ENCODE measurements at regions not wholly inside any gene's neighbourhood (a gene's known extent, or its start where the extent isn't known, plus 50 kb on each side); places are given as distances from the start of the nearest gene placed in this dataset.

- Histone ChIP-seq H3K36me3 (ENCODE audit: control insufficient read depth in 2 of 2, insufficient read depth in 2 of 2, low read length in 2 of 2) (no peaks in the 10 kb centered on the region), H3K9ac (ENCODE audit: low read length in 2 of 2) (no peak overlapping the region), H3K9me3 (ENCODE audit: control insufficient read depth in 2 of 2, low read length in 2 of 2) (no peaks in the 10 kb centered on the region), H3K27ac (ENCODE audit: low read length) (no peak overlapping the region), H3K4me1 (ENCODE audit: control insufficient read depth, insufficient read depth, low read length) (no peaks in the 10 kb centered on the region), H3K27me3 (ENCODE audit: control insufficient read depth in 1 of 2, insufficient read depth in 2 of 2, low read length in 2 of 2) (no peaks in the 10 kb centered on the region), H3K4me3 (ENCODE audit: low read length in 2 of 2) (peak overlapping the region in 1 of 2 donors; percentile 32)
Measured at GRCh38 chrY:20990869-20991548, 235.1 kb downstream of the RPS4Y2 start.

DNA sequence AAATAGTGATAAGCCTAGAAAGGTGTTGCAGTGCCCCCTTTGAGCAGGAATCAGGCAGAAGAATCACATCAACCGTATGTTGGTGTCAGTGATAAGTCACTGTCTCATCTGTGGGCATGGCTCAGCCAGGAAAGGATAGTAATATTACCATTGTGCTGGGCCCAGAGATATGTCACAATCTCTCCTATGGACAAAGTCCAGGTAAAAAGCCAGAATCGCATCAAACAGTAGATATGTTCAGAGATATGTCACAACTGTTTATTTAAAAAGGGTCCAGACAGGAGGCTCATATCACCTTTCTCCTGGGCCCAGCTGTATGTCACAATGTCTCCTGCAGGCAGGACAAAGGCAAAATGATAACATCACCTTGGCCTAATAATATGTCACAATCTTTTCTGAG, 241.4 kb downstream of the RPS4Y2 start:
- Histone ChIP-seq H3K36me3 (ENCODE audit: control insufficient read depth in 2 of 2, insufficient read depth in 2 of 2, low read length in 2 of 2) (no peaks in the 10 kb centered on the region), H3K4me3 (ENCODE audit: low read length in 2 of 2) (no peak overlapping the region), H3K4me1 (ENCODE audit: control insufficient read depth, insufficient read depth, low read length) (no peaks in the 10 kb centered on the region), H3K9me3 (ENCODE audit: control insufficient read depth in 2 of 2, low read length in 2 of 2) (no peaks in the 10 kb centered on the region), H3K27ac (ENCODE audit: low read length) (no peak overlapping the region), H3K27me3 (ENCODE audit: control insufficient read depth in 1 of 2, insufficient read depth in 2 of 2, low read length in 2 of 2) (no peaks in the 10 kb centered on the region), H3K9ac (ENCODE audit: low read length in 2 of 2) (no peak overlapping the region)

DNA sequence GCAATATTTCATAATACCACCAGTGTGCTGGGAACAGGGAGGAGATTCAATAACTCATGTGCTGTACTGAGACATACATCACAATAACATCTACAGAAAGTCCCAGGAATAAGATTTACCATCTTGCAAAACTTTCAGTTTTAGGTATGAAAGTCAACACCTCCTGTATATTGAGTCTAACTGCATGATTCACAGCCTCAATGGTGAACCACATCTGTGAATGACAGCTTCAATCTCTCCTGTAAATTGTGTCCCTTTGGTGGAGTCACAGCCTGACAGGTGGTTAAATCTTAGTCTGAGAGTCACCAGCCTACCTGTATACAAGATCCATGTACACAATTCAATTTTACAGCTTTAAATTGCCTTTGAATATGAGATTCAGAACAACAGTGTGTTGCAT, 242.1 kb downstream of the RPS4Y2 start:
- Histone ChIP-seq H3K27me3 (ENCODE audit: control insufficient read depth in 1 of 2, insufficient read depth in 2 of 2, low read length in 2 of 2) (no peaks in the 10 kb centered on the region), H3K27ac (ENCODE audit: low read length) (no peak overlapping the region), H3K9me3 (ENCODE audit: control insufficient read depth in 2 of 2, low read length in 2 of 2) (no peaks in the 10 kb centered on the region), H3K4me1 (ENCODE audit: control insufficient read depth, insufficient read depth, low read length) (no peaks in the 10 kb centered on the region), H3K9ac (ENCODE audit: low read length in 2 of 2) (no peak overlapping the region), H3K36me3 (ENCODE audit: control insufficient read depth in 2 of 2, insufficient read depth in 2 of 2, low read length in 2 of 2) (no peaks in the 10 kb centered on the region), H3K4me3 (ENCODE audit: low read length in 2 of 2) (no peak overlapping the region)

DNA sequence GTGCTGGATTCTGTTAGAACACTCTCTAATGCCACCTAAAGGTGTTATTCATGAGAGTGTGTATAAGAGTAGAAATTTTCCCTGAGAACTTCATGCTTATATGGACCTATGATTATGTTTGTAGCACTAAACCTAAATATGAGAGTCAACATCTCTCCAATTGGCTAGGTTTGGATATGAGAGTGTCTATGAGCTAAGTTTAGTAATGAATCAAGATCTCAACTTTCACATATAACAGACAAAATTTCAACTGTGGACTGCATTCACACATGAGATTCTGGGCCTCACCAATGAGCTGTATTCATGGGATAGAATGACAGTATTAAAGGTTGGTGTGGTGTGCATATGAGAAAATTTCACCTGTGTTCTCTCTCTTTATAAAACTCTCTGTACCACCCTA, 242.6 kb downstream of the RPS4Y2 start:
- no peak overlapping the region for H3K9ac ChIP-seq (ENCODE audit: low read length in 2 of 2)
- no peaks in the 10 kb centered on the region for H3K36me3 ChIP-seq (ENCODE audit: control insufficient read depth in 2 of 2, insufficient read depth in 2 of 2, low read length in 2 of 2)
- no peak overlapping the region for H3K27ac ChIP-seq (ENCODE audit: low read length)
- H3K27me3 ChIP-seq (ENCODE audit: control insufficient read depth in 1 of 2, insufficient read depth in 2 of 2, low read length in 2 of 2), result no peaks in the 10 kb centered on the region
- no peaks in the 10 kb centered on the region for H3K4me1 ChIP-seq (ENCODE audit: control insufficient read depth, insufficient read depth, low read length)
- no peak overlapping the region for H3K4me3 ChIP-seq (ENCODE audit: low read length in 2 of 2)
- H3K9me3 ChIP-seq (ENCODE audit: control insufficient read depth in 2 of 2, low read length in 2 of 2), result no peaks in the 10 kb centered on the region

DNA sequence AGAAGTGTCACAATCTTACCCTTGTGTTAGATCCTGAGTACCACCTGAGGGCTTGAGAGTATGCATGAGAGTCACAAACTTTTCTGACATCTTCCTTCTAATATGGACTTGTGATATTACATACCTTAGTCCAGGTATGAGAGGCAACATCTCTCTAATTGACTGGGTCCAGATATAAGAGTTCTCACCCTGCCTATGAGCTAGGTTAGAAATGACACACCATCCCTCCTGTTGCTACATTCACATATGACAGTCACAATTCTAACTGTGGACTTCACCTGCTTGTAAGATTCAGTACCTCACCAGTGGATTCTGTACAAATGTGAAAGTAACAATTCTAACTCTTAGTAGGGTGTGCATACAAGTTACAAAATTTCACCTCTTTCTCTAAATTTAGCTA, 245.2 kb downstream of the RPS4Y2 start:
- H3K27ac ChIP-seq (ENCODE audit: low read length), result no peak overlapping the region
- no peaks in the 10 kb centered on the region for H3K27me3 ChIP-seq (ENCODE audit: control insufficient read depth in 1 of 2, insufficient read depth in 2 of 2, low read length in 2 of 2)
- H3K36me3 ChIP-seq (ENCODE audit: control insufficient read depth in 2 of 2, insufficient read depth in 2 of 2, low read length in 2 of 2), result no peaks in the 10 kb centered on the region
- H3K4me3 ChIP-seq (ENCODE audit: low read length in 2 of 2), result no peak overlapping the region
- H3K9me3 ChIP-seq (ENCODE audit: control insufficient read depth in 2 of 2, low read length in 2 of 2), result no peaks in the 10 kb centered on the region
- H3K9ac ChIP-seq (ENCODE audit: low read length in 2 of 2), result no peak overlapping the region
- no peaks in the 10 kb centered on the region for H3K4me1 ChIP-seq (ENCODE audit: control insufficient read depth, insufficient read depth, low read length)

DNA sequence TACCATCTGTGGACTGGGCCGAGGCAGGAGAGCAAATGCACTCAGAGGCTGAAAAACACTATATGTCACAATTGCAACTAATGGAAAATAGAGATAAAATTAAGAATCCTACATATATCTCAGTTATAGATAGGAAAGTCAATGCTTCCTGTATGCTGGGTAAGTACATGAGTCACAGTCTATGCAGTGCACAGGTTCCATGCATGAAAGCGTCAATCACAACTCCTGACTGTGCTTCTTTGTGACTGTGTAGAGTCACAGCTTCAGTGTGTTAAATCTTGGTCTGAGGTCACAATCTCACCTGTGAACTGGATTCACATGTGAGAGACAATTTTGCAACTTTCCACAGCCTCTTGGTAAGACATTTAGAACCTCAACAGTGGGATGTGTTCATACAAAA, 247.2 kb downstream of the RPS4Y2 start:
- Histone ChIP-seq H3K4me3 (ENCODE audit: low read length in 2 of 2) (no peak overlapping the region), H3K27me3 (ENCODE audit: control insufficient read depth in 1 of 2, insufficient read depth in 2 of 2, low read length in 2 of 2) (no peaks in the 10 kb centered on the region), H3K27ac (ENCODE audit: low read length) (no peak overlapping the region), H3K36me3 (ENCODE audit: control insufficient read depth in 2 of 2, insufficient read depth in 2 of 2, low read length in 2 of 2) (no peaks in the 10 kb centered on the region), H3K9ac (ENCODE audit: low read length in 2 of 2) (no peak overlapping the region), H3K4me1 (ENCODE audit: control insufficient read depth, insufficient read depth, low read length) (no peaks in the 10 kb centered on the region), H3K9me3 (ENCODE audit: control insufficient read depth in 2 of 2, low read length in 2 of 2) (no peaks in the 10 kb centered on the region)

DNA sequence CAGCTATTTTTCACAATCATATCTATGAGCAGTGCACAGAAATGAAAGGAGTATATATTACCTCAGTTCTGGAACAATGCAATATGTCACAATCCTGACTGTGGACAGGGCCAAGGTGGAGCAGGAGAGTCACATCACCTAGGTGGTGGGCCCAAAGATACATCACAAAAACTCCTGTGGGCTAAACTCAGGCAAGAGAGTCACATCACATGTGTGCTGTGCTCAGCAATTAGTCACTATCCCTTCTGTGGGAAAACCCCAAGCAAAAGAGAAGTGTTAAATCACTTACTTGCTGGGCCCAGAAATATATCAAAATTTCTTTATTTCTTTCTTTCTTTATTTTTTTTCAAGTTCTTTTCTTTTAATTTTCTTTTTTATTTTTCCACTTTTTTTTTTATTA, 249.6 kb downstream of the RPS4Y2 start:
- no peaks in the 10 kb centered on the region for H3K4me1 ChIP-seq (ENCODE audit: control insufficient read depth, insufficient read depth, low read length)
- no peak overlapping the region for H3K27ac ChIP-seq (ENCODE audit: low read length)

GRCh38 chrY:21021811-21022210, 265.9 kb downstream of the RPS4Y2 start:
- no peaks in the 10 kb centered on the region for H3K4me1 ChIP-seq (ENCODE audit: control insufficient read depth, insufficient read depth, low read length)
- H3K36me3 ChIP-seq (ENCODE audit: control insufficient read depth in 2 of 2, insufficient read depth in 2 of 2, low read length in 2 of 2), result no peaks in the 10 kb centered on the region
- no peaks in the 10 kb centered on the region for H3K9me3 ChIP-seq (ENCODE audit: control insufficient read depth in 2 of 2, low read length in 2 of 2)
- no peak overlapping the region for H3K27ac ChIP-seq (ENCODE audit: low read length)
- no peaks in the 10 kb centered on the region for H3K27me3 ChIP-seq (ENCODE audit: control insufficient read depth in 1 of 2, insufficient read depth in 2 of 2, low read length in 2 of 2)
- H3K9ac ChIP-seq (ENCODE audit: low read length in 2 of 2), result no peak overlapping the region
- H3K4me3 ChIP-seq (ENCODE audit: low read length in 2 of 2), result no peak overlapping the region

More for the DNA sequence above, 249.6 kb downstream of the RPS4Y2 start:
- no peaks in the 10 kb centered on the region for H3K36me3 ChIP-seq (ENCODE audit: control insufficient read depth in 2 of 2, insufficient read depth in 2 of 2, low read length in 2 of 2)
- no peaks in the 10 kb centered on the region for H3K27me3 ChIP-seq (ENCODE audit: control insufficient read depth in 1 of 2, insufficient read depth in 2 of 2, low read length in 2 of 2)
- no peaks in the 10 kb centered on the region for H3K9me3 ChIP-seq (ENCODE audit: control insufficient read depth in 2 of 2, low read length in 2 of 2)
- no peak overlapping the region for H3K4me3 ChIP-seq (ENCODE audit: low read length in 2 of 2)
- H3K9ac ChIP-seq (ENCODE audit: low read length in 2 of 2), result no peak overlapping the region

GRCh38 chrY:21022326-21023044, 266.6 kb downstream of the RPS4Y2 start:
- Histone ChIP-seq H3K27ac (ENCODE audit: low read length) (no peak overlapping the region), H3K9me3 (ENCODE audit: control insufficient read depth in 2 of 2, low read length in 2 of 2) (no peaks in the 10 kb centered on the region), H3K4me1 (ENCODE audit: control insufficient read depth, insufficient read depth, low read length) (no peaks in the 10 kb centered on the region), H3K4me3 (ENCODE audit: low read length in 2 of 2) (no peak overlapping the region), H3K36me3 (ENCODE audit: control insufficient read depth in 2 of 2, insufficient read depth in 2 of 2, low read length in 2 of 2) (no peaks in the 10 kb centered on the region), H3K9ac (ENCODE audit: low read length in 2 of 2) (no peak overlapping the region), H3K27me3 (ENCODE audit: control insufficient read depth in 1 of 2, insufficient read depth in 2 of 2, low read length in 2 of 2) (no peaks in the 10 kb centered on the region)

DNA sequence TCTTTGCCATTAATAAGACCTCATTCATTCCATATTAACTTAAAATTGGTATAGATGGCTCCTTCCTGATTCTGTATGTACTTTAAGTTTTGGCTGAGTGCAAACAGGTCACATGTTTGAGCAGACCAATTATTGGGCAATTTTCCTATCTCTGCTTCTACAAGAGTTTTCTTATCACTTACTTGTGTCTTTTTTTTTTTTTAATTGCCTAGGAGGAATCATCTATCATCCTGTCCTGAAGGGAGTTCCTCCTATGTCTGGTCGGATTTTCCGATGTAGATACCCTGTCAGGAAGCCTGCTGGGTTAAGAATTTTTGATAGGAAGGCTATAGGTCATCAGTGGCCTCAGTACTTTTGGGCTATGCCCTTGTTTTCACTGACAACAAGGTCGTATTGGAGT, 268.0 kb downstream of the RPS4Y2 start:
- Histone ChIP-seq H3K4me3 (ENCODE audit: low read length in 2 of 2) (no peak overlapping the region), H3K9me3 (ENCODE audit: control insufficient read depth in 2 of 2, low read length in 2 of 2) (no peaks in the 10 kb centered on the region), H3K9ac (ENCODE audit: low read length in 2 of 2) (no peak overlapping the region), H3K4me1 (ENCODE audit: control insufficient read depth, insufficient read depth, low read length) (no peaks in the 10 kb centered on the region), H3K27ac (ENCODE audit: low read length) (no peak overlapping the region), H3K36me3 (ENCODE audit: control insufficient read depth in 2 of 2, insufficient read depth in 2 of 2, low read length in 2 of 2) (no peaks in the 10 kb centered on the region), H3K27me3 (ENCODE audit: control insufficient read depth in 1 of 2, insufficient read depth in 2 of 2, low read length in 2 of 2) (no peaks in the 10 kb centered on the region)

GRCh38 chrY:21028506-21028905, 272.6 kb downstream of the RPS4Y2 start:
- Histone ChIP-seq H3K9ac (ENCODE audit: low read length in 2 of 2) (no peak overlapping the region), H3K4me1 (ENCODE audit: control insufficient read depth, insufficient read depth, low read length) (no peaks in the 10 kb centered on the region), H3K27me3 (ENCODE audit: control insufficient read depth in 1 of 2, insufficient read depth in 2 of 2, low read length in 2 of 2) (no peaks in the 10 kb centered on the region), H3K27ac (ENCODE audit: low read length) (no peak overlapping the region), H3K9me3 (ENCODE audit: control insufficient read depth in 2 of 2, low read length in 2 of 2) (no peaks in the 10 kb centered on the region), H3K4me3 (ENCODE audit: low read length in 2 of 2) (no peak overlapping the region), H3K36me3 (ENCODE audit: control insufficient read depth in 2 of 2, insufficient read depth in 2 of 2, low read length in 2 of 2) (no peaks in the 10 kb centered on the region)

Data from stomach smooth muscle (tissue), 2 donors.